Duodenal mucosa (tissue), 2 donors: ENCODE measurements at regions not wholly inside any gene's neighbourhood (a gene's known extent, or its start where the extent isn't known, plus 50 kb on each side); places are given as distances from the start of the nearest gene placed in this dataset.

ENCODE experiments used
- H3K27ac ChIP-seq: one replicate; pipeline ENCODE4 v1.7.0; 2013; ENCODE audit warnings: low read depth, low read length
- H3K27me3 ChIP-seq, 2 donors: one replicate each; pipeline ENCODE4 v1.7.0; 2013; ENCODE audit warnings: low read length in 2 of 2, control low read depth in 1 of 2; ENCODE audit not compliant: insufficient read depth in 2 of 2, control insufficient read depth in 1 of 2
- H3K36me3 ChIP-seq, 2 donors: one replicate each; pipeline ENCODE4 v1.7.0; 2013; ENCODE audit warnings: low read length in 2 of 2, control low read depth in 1 of 2; ENCODE audit not compliant: insufficient read depth in 2 of 2, control insufficient read depth in 1 of 2
- H3K4me1 ChIP-seq, 2 donors: one replicate each; pipeline ENCODE4 v1.7.0; 2013; ENCODE audit warnings: low read length in 2 of 2, control low read depth in 1 of 2; ENCODE audit not compliant: insufficient read depth in 2 of 2, control insufficient read depth in 1 of 2
- H3K4me3 ChIP-seq, 2 donors: one replicate each; pipeline ENCODE4 v1.7.0; 2013; ENCODE audit warnings: low read length in 2 of 2, low read depth in 1 of 2
- H3K9ac ChIP-seq, 2 donors: one replicate each; pipeline ENCODE4 v1.7.0; 2013; ENCODE audit warnings: low read length in 2 of 2, low read depth in 1 of 2
- H3K9me3 ChIP-seq, 2 donors: one replicate each; pipeline ENCODE4 v1.7.0; 2013; ENCODE audit warnings: low read length in 2 of 2, control low read depth in 1 of 2; ENCODE audit not compliant: control insufficient read depth in 1 of 2

DNA sequence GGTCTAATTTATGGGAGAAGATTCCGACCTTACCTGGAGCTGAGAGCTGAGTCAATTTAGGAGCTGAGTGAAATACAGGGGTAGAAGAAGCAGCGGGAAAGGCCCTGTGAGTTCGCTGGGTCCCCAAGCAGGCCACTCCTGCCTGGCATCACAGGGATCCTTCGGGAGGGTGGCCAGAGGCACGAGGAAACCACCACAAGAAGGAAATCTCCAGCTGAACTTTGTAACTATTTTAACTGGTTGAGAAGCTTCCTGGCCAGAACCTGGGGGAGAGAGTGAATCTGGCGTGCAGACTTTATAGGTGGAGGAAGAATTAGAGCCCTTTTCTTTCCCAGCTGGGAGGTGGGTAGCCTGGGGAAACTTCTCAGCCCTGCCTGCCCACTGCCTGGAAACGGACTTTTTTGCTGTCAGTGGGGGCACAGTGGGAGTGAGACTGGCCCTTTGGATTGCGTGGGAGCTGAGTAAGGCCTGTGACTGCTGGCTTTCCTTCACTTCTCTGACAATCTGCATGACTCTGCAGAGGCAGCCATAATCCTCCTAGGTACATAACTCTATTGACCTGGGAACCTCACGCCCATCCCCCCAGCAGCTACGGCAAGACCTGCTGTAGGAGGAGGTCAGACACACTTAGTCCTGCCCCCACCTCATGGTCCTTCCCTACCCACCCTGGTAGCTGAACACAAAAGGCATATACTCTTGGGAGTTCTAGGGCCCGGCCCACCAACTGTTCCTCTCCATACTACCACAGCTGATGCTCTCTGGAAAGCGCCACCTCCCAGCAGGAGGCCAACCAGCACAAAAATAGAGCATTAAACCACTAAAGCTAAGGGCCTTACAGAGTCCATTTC lies 340.7 kb downstream of the CNTN3 start:
- H3K9ac ChIP-seq, result no peak overlapping the region
- peaks cover 0 to 3% of the 10 kb centered on the region in 2 donors for H3K9me3 ChIP-seq
- no peaks in the 10 kb centered on the region for H3K36me3 ChIP-seq
- H3K27ac ChIP-seq, result no peak overlapping the region
- no peaks in the 10 kb centered on the region for H3K27me3 ChIP-seq
- H3K4me1 ChIP-seq, result no peaks in the 10 kb centered on the region
- H3K4me3 ChIP-seq, result no peak overlapping the region

DNA sequence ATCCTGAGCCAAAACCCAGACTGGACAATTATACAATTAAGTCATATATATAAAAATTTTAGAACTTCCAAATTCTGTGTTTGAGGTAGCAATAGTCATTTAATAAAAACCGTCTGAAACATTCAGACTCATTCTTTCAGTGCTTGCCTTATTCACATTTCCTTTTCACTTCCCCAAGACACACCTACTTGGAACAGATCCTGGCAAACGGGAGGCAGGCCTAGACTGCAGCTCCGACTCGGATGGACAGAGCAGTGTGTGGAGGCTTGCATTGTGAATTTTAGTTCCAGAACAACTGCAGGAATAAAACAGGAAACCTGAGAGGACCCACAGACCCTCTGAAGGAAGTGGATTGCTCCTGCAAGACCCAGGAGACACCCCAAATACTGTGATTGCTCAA lies 341.4 kb downstream of the CNTN3 start:
- Histone ChIP-seq H3K27ac (no peak overlapping the region), H3K9me3 (peaks cover 0 to 3% of the 10 kb centered on the region in 2 donors), H3K9ac (no peak overlapping the region), H3K4me3 (no peak overlapping the region), H3K36me3 (no peaks in the 10 kb centered on the region), H3K27me3 (no peaks in the 10 kb centered on the region), H3K4me1 (no peaks in the 10 kb centered on the region)

DNA sequence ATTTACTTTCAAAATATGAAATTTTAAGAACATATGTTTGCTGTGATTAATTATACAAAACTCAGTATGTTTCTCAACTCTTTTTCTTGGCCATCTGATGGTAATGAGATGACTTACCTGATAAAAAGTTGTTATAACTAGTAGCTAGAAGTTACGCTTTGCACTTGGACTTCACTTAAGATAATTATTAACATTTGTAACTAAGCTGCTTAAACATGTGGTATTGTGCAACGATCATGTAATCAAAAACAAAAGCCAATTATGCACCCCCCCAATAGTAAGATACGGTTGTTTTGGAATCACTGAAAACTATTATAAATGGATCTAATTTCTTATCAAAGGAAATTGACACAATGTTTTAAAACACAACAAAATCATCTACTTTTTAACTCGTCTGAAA lies 342.9 kb downstream of the CNTN3 start:
- H3K9me3 ChIP-seq, result no peaks in the 10 kb centered on the region
- no peaks in the 10 kb centered on the region for H3K36me3 ChIP-seq
- no peaks in the 10 kb centered on the region for H3K27me3 ChIP-seq
- no peak overlapping the region for H3K27ac ChIP-seq
- no peaks in the 10 kb centered on the region for H3K4me1 ChIP-seq
- H3K9ac ChIP-seq, result no peak overlapping the region
- H3K4me3 ChIP-seq, result no peak overlapping the region

DNA sequence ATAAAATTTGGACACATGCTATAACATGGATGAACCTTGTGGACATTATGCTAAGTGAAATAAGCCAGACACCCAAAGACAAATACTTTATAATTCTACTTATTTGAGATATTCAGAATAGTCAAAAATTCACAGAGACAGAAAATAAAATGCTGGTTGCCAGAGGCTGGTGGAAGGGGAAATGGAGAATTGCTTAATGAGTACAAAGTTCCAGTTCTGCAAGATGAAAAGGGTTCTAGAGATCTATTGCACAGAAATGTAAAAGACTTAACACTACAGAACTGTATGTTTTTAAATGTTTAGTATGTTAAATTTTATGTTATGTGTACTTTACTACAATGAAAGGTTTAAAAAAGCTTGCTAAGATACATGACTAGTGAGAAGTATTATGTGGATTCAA lies 344.8 kb downstream of the CNTN3 start:
- Histone ChIP-seq H3K4me3 (no peak overlapping the region), H3K36me3 (no peaks in the 10 kb centered on the region), H3K4me1 (no peaks in the 10 kb centered on the region), H3K9ac (no peak overlapping the region), H3K9me3 (no peaks in the 10 kb centered on the region), H3K27ac (no peak overlapping the region), H3K27me3 (no peaks in the 10 kb centered on the region)

DNA sequence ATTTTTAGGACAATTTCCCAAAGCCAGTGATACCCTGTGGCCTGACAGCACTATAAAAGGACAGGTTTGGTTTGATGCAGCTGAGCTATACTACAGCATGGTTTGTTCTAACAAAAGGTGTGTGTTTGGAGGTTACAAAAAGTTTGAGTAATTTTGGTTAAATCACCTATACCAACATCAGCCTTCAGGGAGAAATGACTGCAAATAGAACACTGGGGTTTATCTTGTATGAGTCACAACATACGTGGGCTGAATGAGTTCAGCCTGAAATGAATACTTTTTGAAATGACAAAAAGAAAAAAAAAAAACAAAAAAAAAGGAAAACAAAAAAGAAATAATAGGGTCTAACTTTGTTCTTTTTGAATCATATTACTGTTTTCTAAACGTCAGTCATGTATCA lies 345.7 kb downstream of the CNTN3 start:
- no peaks in the 10 kb centered on the region for H3K9me3 ChIP-seq
- H3K27ac ChIP-seq, result no peak overlapping the region
- no peaks in the 10 kb centered on the region for H3K36me3 ChIP-seq
- H3K4me1 ChIP-seq, result no peaks in the 10 kb centered on the region
- H3K9ac ChIP-seq, result no peak overlapping the region
- H3K4me3 ChIP-seq, result no peak overlapping the region
- H3K27me3 ChIP-seq, result no peaks in the 10 kb centered on the region

DNA sequence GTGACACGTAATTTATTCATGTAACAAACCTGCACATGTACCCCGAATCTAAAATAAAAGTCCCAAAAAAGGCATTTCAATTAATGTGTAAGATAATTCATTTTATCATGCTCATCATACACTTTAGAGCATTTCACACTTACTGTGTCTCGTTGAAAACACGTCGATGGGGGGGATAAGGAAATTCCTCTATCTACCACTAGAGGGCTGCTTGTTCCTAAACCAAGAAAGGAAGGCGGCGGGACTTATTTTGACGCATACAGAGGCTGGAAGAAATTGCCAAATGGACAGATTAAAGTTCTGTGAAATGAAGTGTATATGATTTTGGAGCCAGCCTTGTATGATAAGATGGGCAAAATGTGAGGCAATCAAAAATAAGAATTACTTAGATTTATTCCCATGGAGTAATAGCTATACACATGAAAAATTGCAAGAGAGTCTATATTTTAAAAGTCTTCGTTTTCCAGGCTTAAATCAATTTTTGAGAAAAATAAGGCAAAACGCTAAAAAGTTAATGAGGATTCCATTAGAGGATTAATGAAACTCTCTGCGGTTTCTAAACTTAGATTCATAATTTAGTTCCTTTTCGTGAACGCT lies 346.8 kb downstream of the CNTN3 start:
- Histone ChIP-seq H3K27me3 (no peaks in the 10 kb centered on the region), H3K4me1 (no peaks in the 10 kb centered on the region), H3K36me3 (no peaks in the 10 kb centered on the region), H3K27ac (no peak overlapping the region), H3K9ac (no peak overlapping the region), H3K9me3 (no peaks in the 10 kb centered on the region), H3K4me3 (no peak overlapping the region)

DNA sequence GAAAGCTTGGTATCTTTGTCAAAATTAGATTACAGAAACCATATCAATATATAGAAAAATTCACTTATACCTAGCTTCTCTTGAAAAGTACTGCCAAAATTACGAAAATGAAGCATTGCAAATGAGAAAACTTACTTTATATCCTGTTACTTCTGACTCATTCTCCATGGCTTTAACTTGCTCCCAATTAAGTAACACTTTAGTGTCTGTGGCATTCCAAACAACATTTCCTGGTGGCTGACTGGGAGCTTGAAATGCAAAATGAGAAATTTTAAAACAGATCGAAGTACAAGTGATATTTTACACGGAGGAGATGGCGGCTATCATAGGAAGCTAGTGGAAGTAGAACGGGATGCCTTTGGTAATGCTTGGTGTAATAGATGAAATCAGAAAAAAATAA lies 347.3 kb downstream of the CNTN3 start:
- Histone ChIP-seq H3K4me3 (no peak overlapping the region), H3K4me1 (no peaks in the 10 kb centered on the region), H3K27ac (no peak overlapping the region), H3K27me3 (no peaks in the 10 kb centered on the region), H3K9ac (no peak overlapping the region), H3K36me3 (no peaks in the 10 kb centered on the region), H3K9me3 (no peaks in the 10 kb centered on the region)

DNA sequence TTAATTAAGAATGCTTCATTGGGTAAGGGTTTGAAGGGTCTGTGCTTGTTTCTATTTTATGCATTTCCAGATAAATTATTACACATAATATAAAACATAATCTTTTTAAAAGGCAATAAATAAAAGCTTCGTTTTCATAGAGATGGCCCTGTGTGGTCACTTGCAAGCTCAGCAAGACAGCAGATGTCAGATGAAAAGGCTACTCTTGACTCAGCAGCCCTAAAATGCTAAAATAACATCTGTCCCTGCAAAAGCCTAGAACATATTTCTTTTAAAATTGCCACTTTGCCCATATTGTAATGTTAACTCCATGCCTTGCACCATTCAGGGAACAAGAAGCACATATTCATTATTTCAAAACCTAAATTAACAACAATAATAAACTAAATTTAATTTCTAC lies 349.4 kb downstream of the CNTN3 start:
- no peaks in the 10 kb centered on the region for H3K4me1 ChIP-seq
- no peaks in the 10 kb centered on the region for H3K27me3 ChIP-seq
- H3K27ac ChIP-seq, result no peak overlapping the region
- no peak overlapping the region for H3K4me3 ChIP-seq
- H3K9ac ChIP-seq, result no peak overlapping the region
- no peaks in the 10 kb centered on the region for H3K9me3 ChIP-seq
- H3K36me3 ChIP-seq, result no peaks in the 10 kb centered on the region

DNA sequence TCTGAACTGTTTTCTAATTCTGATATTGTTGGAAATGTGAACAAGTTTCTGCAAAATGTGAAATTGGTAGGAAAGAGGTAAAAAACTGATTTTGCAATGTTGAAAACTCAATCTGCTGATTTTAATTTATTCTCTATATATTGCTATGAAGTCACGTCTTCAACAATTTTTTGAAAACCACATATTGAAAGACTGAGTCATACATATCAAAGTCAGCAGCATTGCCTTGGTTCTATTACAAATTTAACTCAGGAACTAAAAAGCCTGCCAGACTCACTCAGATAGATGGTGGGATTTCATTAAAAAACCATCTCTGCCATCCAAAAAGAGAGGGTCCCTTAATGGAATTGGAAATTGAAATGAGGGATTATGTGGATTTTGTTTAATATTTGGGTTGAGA lies 351.4 kb downstream of the CNTN3 start:
- Histone ChIP-seq H3K4me1 (no peaks in the 10 kb centered on the region), H3K27me3 (no peaks in the 10 kb centered on the region), H3K4me3 (no peak overlapping the region), H3K27ac (no peak overlapping the region), H3K36me3 (no peaks in the 10 kb centered on the region), H3K9me3 (no peaks in the 10 kb centered on the region), H3K9ac (no peak overlapping the region)

DNA sequence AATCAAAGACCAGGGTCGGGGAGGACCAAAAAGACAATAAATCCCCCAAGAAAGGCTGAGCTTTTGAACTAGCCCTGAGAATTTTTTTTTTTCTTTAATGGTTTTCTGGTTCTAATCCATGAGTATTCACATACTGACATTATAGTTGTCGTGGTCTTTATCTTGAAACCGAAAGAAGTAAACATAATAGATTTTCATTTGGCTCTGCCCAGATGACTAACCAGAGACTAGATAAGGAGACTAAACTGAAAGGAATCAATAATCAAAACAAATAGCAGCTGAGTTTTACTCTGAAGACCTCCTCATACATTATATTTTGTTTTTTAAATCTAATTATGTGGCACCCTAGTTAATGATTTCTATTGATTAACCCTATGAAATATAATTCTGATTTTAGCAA lies 381.4 kb downstream of the CNTN3 start:
- Histone ChIP-seq H3K9me3 (no peaks in the 10 kb centered on the region), H3K27me3 (no peaks in the 10 kb centered on the region), H3K9ac (no peak overlapping the region), H3K36me3 (no peaks in the 10 kb centered on the region), H3K4me3 (no peak overlapping the region), H3K27ac (no peak overlapping the region), H3K4me1 (no peaks in the 10 kb centered on the region)
